Astrocyte of the spinal cord (primary cell): ENCODE measurements at regions not wholly inside any gene's neighbourhood (a gene's known extent, or its start where the extent isn't known, plus 50 kb on each side); places are given as distances from the start of the nearest gene placed in this dataset.

Experiments
- DNase-seq: peaks from one replicate; pipeline ENCODE4 v3.0.0; 2011; ENCODE audit warnings: low read depth, low spot score
- H3K4me3 ChIP-seq: 2 replicates; pipeline ENCODE4 v1.5.1; 2011; ENCODE audit warnings: low read depth, mild to moderate bottlenecking, low read length, moderate library complexity
- in situ Hi-C: cut with HindIII; loops from 2 replicates; pipeline ENCODE4 v1.10.0; 2017; ENCODE audit warnings: low sequenced_read_pairs
- TF ChIP-seq, protein P1 (sequence below): IDR thresholded peaks from 2 replicates; pipeline ENCODE4 v1.5.1; 2012; ENCODE audit warnings: low read depth, mild to moderate bottlenecking, low read length, inconsistent platforms

DNA sequence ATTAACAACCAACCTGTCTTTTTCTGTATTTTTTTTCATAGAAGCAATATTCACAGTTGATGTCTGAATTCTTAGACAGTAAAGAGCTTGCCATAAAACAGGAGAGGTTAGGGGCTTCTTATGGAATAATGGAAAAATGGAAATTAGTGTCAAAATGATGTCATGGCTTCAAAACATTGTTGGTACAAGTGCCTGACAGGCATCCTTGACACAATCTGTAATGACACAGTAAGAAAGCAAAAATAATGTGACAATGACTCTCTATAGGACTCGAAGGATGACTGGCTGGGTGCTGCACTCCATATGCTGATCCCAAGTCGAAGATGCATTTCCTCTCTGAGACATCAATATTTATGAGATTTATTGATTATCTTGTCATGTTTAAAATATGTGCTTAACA lies 205.3 kb upstream of the DACH1 start:
- no peak overlapping the region for H3K4me3 ChIP-seq
- TF ChIP-seq, protein P1, sequence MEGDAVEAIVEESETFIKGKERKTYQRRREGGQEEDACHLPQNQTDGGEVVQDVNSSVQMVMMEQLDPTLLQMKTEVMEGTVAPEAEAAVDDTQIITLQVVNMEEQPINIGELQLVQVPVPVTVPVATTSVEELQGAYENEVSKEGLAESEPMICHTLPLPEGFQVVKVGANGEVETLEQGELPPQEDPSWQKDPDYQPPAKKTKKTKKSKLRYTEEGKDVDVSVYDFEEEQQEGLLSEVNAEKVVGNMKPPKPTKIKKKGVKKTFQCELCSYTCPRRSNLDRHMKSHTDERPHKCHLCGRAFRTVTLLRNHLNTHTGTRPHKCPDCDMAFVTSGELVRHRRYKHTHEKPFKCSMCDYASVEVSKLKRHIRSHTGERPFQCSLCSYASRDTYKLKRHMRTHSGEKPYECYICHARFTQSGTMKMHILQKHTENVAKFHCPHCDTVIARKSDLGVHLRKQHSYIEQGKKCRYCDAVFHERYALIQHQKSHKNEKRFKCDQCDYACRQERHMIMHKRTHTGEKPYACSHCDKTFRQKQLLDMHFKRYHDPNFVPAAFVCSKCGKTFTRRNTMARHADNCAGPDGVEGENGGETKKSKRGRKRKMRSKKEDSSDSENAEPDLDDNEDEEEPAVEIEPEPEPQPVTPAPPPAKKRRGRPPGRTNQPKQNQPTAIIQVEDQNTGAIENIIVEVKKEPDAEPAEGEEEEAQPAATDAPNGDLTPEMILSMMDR = no peak
- in situ Hi-C loops = no loop called here
- no peak for DNase-seq

GRCh38 chr13:72071713-72072112 lies 204.7 kb upstream of the DACH1 start:
- in situ Hi-C loops = no loop called here
- DNase-seq = no peak
- TF ChIP-seq, protein P1 = no peak
- H3K4me3 ChIP-seq = no peak overlapping the region

- H3K4me3 ChIP-seq = no peak overlapping the region
- no peak for DNase-seq
- in situ Hi-C loops = no loop called here
- TF ChIP-seq, protein P1 = no peak
Observed at GRCh38 chr13:72062566-72062965, 195.6 kb upstream of the DACH1 start.

DNA sequence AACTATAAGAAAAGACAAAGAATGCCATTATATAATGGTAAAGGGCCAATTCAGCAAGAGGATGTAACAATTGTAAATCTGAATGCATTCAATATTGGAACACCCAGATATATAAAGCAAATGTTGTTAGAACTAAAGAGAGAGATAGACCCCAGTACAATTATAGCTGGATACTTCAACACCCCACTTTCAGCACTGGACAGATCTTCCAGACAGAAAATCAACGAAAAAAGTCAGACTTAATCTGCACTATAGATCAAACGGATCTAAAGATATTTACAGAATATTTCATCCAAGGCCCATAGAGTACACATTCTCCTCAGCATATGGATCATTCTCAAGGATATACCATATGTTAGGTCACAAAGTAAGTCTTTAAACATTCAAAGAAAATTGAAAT lies 194.6 kb upstream of the DACH1 start:
- TF ChIP-seq, protein P1 = no peak
- in situ Hi-C loops = no loop called here
- no peak overlapping the region for H3K4me3 ChIP-seq
- DNase-seq = peak; percentile 3

DNA sequence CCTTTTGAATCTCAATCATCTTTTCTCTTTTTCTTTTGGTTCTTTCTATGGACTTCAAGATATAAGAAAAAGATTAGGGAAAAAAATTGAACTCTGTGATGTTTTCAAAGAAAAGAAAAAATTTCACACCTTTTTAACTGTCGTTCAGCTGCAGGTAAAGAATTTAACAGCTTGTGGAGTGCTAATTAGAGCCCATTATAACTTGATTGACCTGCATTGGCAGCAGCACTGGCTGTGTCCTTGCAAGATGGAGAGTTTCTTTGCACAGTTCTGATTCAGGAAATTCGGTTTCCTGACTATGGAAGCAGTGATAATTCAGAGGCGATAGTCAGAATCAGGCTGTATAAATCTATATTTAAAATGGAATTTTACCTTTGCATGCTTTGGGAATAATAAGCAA lies 183.2 kb upstream of the DACH1 start:
- in situ Hi-C loops = no loop called here
- TF ChIP-seq, protein P1 = no peak
- no peak for DNase-seq
- H3K4me3 ChIP-seq = no peak overlapping the region

DNA sequence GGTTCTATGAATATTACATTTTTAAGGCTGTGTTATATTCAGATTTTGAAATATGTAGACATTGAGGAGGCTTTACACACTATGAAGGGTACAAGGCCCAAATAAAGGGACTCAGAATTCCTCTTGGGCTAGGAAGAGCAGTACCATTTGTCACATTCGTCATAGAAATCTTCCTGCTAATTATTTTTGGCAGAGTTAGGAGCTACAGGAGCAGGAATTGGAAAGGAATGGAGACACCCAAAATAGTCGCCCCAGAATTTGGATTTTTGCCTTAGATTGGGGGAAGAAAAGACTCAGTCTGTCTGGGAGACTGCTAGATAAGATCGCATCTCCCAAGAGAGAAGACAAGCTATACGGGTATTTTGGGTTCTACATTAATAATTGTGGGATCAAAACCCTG lies 176.4 kb upstream of the DACH1 start:
- TF ChIP-seq, protein P1 = no peak
- in situ Hi-C loops = no loop called here
- no peak overlapping the region for H3K4me3 ChIP-seq
- DNase-seq = no peak

DNA sequence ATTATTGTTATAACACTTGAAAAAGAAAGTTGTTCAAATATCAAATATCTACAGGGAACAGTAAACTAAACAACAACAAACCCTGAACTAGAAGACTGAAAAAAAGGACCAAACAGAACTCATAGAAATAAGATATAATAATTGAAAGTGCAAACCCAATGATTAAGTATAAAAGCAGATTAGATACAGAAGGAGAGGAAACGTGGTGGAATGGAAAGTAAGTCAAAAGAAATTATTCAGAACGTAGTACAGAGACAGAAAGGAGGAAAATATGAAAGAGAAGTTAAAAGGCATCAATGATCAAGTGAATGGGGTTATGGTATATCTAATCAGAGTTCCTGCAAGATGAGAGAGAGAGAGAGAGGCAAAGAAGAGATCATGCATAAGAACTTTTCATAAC lies 174.2 kb upstream of the DACH1 start:
- H3K4me3 ChIP-seq = no peak overlapping the region
- no peak for DNase-seq
- in situ Hi-C loops = no loop called here
- TF ChIP-seq, protein P1 = no peak
